ENCODE measurements at regions not wholly inside any gene's neighbourhood (a gene's known extent, or its start where the extent isn't known, plus 50 kb on each side); places are given as distances from the start of the nearest gene placed in this dataset.

- DNase-seq (ENCODE audit: low read depth, low spot score), result no peak
- Histone ChIP-seq H3K9ac (ENCODE audit: insufficient read length) (no peak overlapping the region), H3K4me3 (no peak overlapping the region), H3K9me3 (ENCODE audit: low read depth, low read length) (no peaks in the 10 kb centered on the region), H3K36me3 (ENCODE audit: insufficient read depth, low read length) (no peaks in the 10 kb centered on the region), H3K27ac (no peak overlapping the region)
- no peak for TF ChIP-seq POLR2AphosphoS5 (IDR thresholded peaks at IDR 0.05; ENCODE audit: borderline replicate concordance, low read depth, low read length)
- no peak for TF ChIP-seq EZH2 (IDR thresholded peaks at IDR 0.05)
- TF ChIP-seq FOXP2 (optimal IDR thresholded peaks at IDR 0.05; ENCODE audit: control extremely low read depth, extremely low read length, insufficient read depth), result no peak
These were observed 153.7 kb upstream of the GYPA start for GRCh38 chr4:144294211-144294610.

GRCh38 chr4:144295286-144295995, 154.9 kb upstream of the GYPA start:
- TF ChIP-seq FOXP2 (optimal IDR thresholded peaks at IDR 0.05; ENCODE audit: control extremely low read depth, extremely low read length, insufficient read depth) (no peak), POLR2AphosphoS5 (IDR thresholded peaks at IDR 0.05; ENCODE audit: borderline replicate concordance, low read depth, low read length) (no peak), EZH2 (IDR thresholded peaks at IDR 0.05) (no peak)
- no peak overlapping the region for H3K4me3 ChIP-seq
- no peak for DNase-seq (ENCODE audit: low read depth, low spot score)
- no peak overlapping the region for H3K9ac ChIP-seq (ENCODE audit: insufficient read length)
- H3K36me3 ChIP-seq (ENCODE audit: insufficient read depth, low read length), result no peaks in the 10 kb centered on the region
- H3K27ac ChIP-seq, result no peak overlapping the region
- no peaks in the 10 kb centered on the region for H3K9me3 ChIP-seq (ENCODE audit: low read depth, low read length)

DNA sequence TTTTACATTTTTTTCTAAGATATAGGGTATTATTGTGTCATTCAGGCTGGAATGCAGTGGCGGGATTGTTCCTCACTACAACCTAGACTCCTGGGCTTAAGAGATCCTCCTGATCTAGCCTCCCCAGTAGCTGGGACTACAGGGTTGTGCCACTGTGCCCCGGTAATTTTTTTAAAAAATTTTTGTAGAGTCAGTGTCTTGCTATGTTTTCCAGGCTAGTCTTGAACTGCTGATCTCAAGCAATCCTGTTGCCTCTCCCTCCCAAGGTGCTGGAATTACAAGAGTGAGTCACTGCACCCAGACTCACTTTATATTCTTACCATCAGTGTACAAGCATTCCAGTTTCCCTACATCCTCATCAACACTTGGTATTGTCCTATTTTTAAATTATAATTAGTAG, 156.4 kb upstream of the GYPA start:
- Histone ChIP-seq H3K9ac (ENCODE audit: insufficient read length) (no peak overlapping the region), H3K9me3 (ENCODE audit: low read depth, low read length) (no peaks in the 10 kb centered on the region), H3K4me3 (no peak overlapping the region), H3K27ac (no peak overlapping the region), H3K36me3 (ENCODE audit: insufficient read depth, low read length) (no peaks in the 10 kb centered on the region)
- no peak for DNase-seq (ENCODE audit: low read depth, low spot score)
- TF ChIP-seq POLR2AphosphoS5 (IDR thresholded peaks at IDR 0.05; ENCODE audit: borderline replicate concordance, low read depth, low read length) (no peak), EZH2 (IDR thresholded peaks at IDR 0.05) (no peak), FOXP2 (optimal IDR thresholded peaks at IDR 0.05; ENCODE audit: control extremely low read depth, extremely low read length, insufficient read depth) (no peak)

DNA sequence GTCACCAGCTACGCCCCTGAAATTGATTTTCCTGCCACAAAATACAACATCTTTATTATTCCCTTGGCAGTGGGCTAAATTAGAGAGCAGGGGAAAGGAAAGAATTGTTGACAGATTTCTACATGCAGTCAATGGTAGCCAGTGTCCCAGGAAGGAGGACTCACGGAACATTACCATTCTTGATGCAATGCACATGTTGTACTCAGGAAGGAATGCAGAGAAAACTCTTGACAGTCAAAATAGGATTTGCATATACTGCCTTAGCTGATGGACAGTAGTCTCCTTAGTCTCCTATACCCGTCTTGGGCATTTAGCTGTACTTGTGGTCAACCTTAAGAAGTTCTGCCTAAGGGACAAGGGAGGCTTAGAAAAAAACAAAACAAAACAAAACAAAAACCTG, 158.0 kb upstream of the GYPA start:
- H3K4me3 ChIP-seq, result no peak overlapping the region
- H3K9me3 ChIP-seq (ENCODE audit: low read depth, low read length), result no peaks in the 10 kb centered on the region
- no peak for TF ChIP-seq POLR2AphosphoS5 (IDR thresholded peaks at IDR 0.05; ENCODE audit: borderline replicate concordance, low read depth, low read length)
- no peak for TF ChIP-seq FOXP2 (optimal IDR thresholded peaks at IDR 0.05; ENCODE audit: control extremely low read depth, extremely low read length, insufficient read depth)
- TF ChIP-seq EZH2 (IDR thresholded peaks at IDR 0.05), result no peak
- no peak for DNase-seq (ENCODE audit: low read depth, low spot score)
- H3K36me3 ChIP-seq (ENCODE audit: insufficient read depth, low read length), result no peaks in the 10 kb centered on the region
- no peak overlapping the region for H3K9ac ChIP-seq (ENCODE audit: insufficient read length)
- H3K27ac ChIP-seq, result no peak overlapping the region

DNA sequence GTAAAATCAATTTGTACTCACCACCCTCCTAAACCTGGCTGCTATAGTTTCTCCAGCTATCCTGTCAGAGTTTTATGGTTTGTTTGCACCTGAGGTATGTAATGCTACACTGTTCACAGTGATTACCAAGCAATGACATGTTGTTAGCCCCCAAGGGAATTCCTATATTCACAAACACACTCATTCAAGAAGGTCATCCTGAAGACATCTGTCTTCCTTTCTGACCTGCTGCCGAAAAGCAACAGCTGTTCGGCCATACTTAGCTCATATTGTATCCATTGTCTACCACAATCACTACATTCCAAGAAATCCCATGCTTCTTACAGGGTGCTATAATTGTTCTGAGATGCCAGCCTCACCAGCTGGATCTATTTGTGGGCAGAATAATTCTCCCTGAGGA, 160.1 kb upstream of the GYPA start:
- Histone ChIP-seq H3K9me3 (ENCODE audit: low read depth, low read length) (no peaks in the 10 kb centered on the region), H3K36me3 (ENCODE audit: insufficient read depth, low read length) (no peaks in the 10 kb centered on the region), H3K27ac (no peak overlapping the region), H3K4me3 (no peak overlapping the region), H3K9ac (ENCODE audit: insufficient read length) (no peak overlapping the region)
- no peak for DNase-seq (ENCODE audit: low read depth, low spot score)
- TF ChIP-seq FOXP2 (optimal IDR thresholded peaks at IDR 0.05; ENCODE audit: control extremely low read depth, extremely low read length, insufficient read depth) (no peak), POLR2AphosphoS5 (IDR thresholded peaks at IDR 0.05; ENCODE audit: borderline replicate concordance, low read depth, low read length) (no peak), EZH2 (IDR thresholded peaks at IDR 0.05) (no peak)

GRCh38 chr4:144302704-144303536, 162.4 kb upstream of the GYPA start:
- H3K9me3 ChIP-seq (ENCODE audit: low read depth, low read length), result no peaks in the 10 kb centered on the region
- H3K27ac ChIP-seq, result no peak overlapping the region
- H3K36me3 ChIP-seq (ENCODE audit: insufficient read depth, low read length), result no peaks in the 10 kb centered on the region
- no peak overlapping the region for H3K4me3 ChIP-seq
- no peak for DNase-seq (ENCODE audit: low read depth, low spot score)
- H3K9ac ChIP-seq (ENCODE audit: insufficient read length), result no peak overlapping the region
- TF ChIP-seq EZH2 (IDR thresholded peaks at IDR 0.05), result no peak
- TF ChIP-seq POLR2AphosphoS5 (IDR thresholded peaks at IDR 0.05; ENCODE audit: borderline replicate concordance, low read depth, low read length), result no peak
- no peak for TF ChIP-seq FOXP2 (optimal IDR thresholded peaks at IDR 0.05; ENCODE audit: control extremely low read depth, extremely low read length, insufficient read depth)

DNA sequence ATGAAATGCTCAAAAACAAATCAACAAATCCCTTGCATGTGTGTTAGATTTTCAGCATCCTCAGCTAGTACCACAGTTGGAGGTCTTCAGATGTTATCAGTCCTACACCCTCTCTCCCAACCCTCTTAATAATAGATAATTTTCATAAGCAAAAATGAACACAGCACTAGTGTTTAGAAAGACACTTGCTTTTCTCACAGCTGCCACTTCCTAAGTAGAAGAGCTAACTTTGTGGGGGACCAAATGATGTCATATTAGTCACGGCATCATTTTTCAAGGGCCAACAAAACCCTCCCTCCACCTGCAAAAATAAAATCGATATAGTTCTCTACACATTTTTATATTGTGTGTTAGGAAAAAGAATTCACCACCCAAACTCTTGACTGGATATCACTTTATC, 163.5 kb upstream of the GYPA start:
- DNase-seq (ENCODE audit: low read depth, low spot score), result no peak
- TF ChIP-seq POLR2AphosphoS5 (IDR thresholded peaks at IDR 0.05; ENCODE audit: borderline replicate concordance, low read depth, low read length) (no peak), EZH2 (IDR thresholded peaks at IDR 0.05) (no peak), FOXP2 (optimal IDR thresholded peaks at IDR 0.05; ENCODE audit: control extremely low read depth, extremely low read length, insufficient read depth) (no peak)
- H3K27ac ChIP-seq, result no peak overlapping the region

DNA sequence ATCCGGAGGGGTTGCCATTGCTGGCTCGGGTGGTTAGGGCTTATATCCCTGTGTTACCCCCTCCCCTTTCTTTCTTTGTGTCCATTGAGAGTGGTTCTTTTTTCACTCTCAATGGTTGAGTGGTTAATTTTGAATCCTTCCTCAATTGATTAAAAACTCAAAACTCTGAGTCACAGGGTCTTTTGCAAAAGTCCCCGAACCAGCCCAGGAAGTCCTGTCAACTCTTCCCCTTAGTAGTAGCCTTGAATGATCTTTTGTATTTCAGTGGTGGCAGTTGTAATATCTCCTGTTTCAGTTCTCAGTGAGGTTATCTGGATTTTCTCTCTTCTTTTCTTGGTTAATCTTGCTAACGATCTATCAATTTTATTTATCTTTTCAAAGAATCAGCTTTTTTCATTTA, 170.0 kb upstream of the GYPA start:
- DNase-seq (ENCODE audit: low read depth, low spot score), result no peak
- Histone ChIP-seq H3K9ac (ENCODE audit: insufficient read length) (no peak overlapping the region), H3K36me3 (ENCODE audit: insufficient read depth, low read length) (no peaks in the 10 kb centered on the region), H3K27ac (no peak overlapping the region), H3K9me3 (ENCODE audit: low read depth, low read length) (no peaks in the 10 kb centered on the region), H3K4me3 (no peak overlapping the region)
- no peak for TF ChIP-seq POLR2AphosphoS5 (IDR thresholded peaks at IDR 0.05; ENCODE audit: borderline replicate concordance, low read depth, low read length)

More for the DNA sequence above, 163.5 kb upstream of the GYPA start:
- Histone ChIP-seq H3K9ac (ENCODE audit: insufficient read length) (no peak overlapping the region), H3K4me3 (no peak overlapping the region), H3K9me3 (ENCODE audit: low read depth, low read length) (no peaks in the 10 kb centered on the region), H3K36me3 (ENCODE audit: insufficient read depth, low read length) (no peaks in the 10 kb centered on the region)
